ENCODE measurements at regions not wholly inside any gene's neighbourhood (a gene's known extent, or its start where the extent isn't known, plus 50 kb on each side); places are given as distances from the start of the nearest gene placed in this dataset.

DNA sequence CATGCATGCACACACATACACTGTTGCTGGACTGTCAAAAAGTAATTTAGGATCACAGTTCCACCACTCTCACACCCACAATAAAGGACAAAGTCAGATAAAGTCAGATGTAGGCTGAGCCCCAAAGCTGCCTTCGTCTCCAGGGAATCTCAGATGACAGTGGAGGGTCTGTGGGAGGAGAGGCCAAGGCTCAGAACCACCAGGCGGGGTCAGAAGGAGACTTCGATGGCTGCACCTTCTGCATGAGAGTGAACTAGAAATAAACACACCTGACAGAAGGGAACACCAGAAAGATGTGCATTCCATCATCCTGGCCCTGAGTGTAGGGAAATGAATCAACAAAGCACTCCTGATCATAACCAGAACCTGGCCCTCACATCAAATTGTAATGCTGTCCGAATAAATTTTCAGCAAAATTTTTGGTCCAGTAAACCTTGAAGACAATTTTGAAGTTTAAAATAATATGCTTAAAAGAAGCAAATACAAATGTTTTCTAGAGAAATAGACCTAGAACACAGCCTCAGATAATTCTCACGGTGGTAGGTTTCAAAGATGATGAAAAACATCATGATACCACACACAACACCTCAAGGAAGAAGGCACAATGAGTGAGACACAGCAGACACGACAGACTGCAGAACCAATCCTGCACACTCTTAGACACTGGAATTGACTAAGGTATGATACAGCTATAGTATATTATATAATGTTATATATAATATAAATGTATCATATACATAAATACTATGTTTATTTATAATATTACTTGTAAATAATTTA lies 269.8 kb upstream of the KLF6 start:
- H3K36me3 ChIP-seq = no peaks in the 10 kb centered on the region
- no peak for TF ChIP-seq POLR2A (IDR thresholded peaks at IDR 0.05)
- TF ChIP-seq CTCF (IDR thresholded peaks at IDR 0.05) = no peak
- peaks cover 0 to 10% of the 10 kb centered on the region in 2 donors for H3K4me1 ChIP-seq
- H3K27ac ChIP-seq = no peak overlapping the region
- DNase-seq = no peak
- H3K4me3 ChIP-seq (replicated peaks in 1 of 3) = no peak overlapping the region
- H3K9me3 ChIP-seq = no peaks in the 10 kb centered on the region
- WGBS, 2 donors = 89 to 92% methylated on average over 6 of the region's 6 CpGs
- H3K27me3 ChIP-seq = no peaks in the 10 kb centered on the region
- intact Hi-C loops (cut with DNase I) = no loop called here

GRCh38 chr10:4053940-4054339 lies 268.9 kb upstream of the KLF6 start:
- Histone ChIP-seq H3K27ac (no peak overlapping the region), H3K27me3 (no peaks in the 10 kb centered on the region), H3K4me1 (peaks cover 0 to 5% of the 10 kb centered on the region in 2 donors), H3K9me3 (no peaks in the 10 kb centered on the region), H3K4me3 (replicated peaks in 1 of 3) (no peak overlapping the region), H3K36me3 (no peaks in the 10 kb centered on the region)
- TF ChIP-seq POLR2A (IDR thresholded peaks at IDR 0.05) = no peak
- no peak for TF ChIP-seq CTCF (IDR thresholded peaks at IDR 0.05)
- WGBS, 2 donors = 87 to 89% methylated on average over 8 of the region's 8 CpGs
- intact Hi-C loops (cut with DNase I) = no loop called here
- no peak for DNase-seq

GRCh38 chr10:4051641-4052151 lies 266.7 kb upstream of the KLF6 start:
- Histone ChIP-seq H3K9me3 (no peaks in the 10 kb centered on the region), H3K27me3 (no peaks in the 10 kb centered on the region), H3K27ac (peak overlapping the region; percentile 34 to 82 (median 53)), H3K36me3 (no peaks in the 10 kb centered on the region), H3K4me1 (no peaks in the 10 kb centered on the region), H3K4me3 (replicated peaks in 1 of 3) (no peak overlapping the region)
- 78 to 80% methylated on average over 9 of the region's 9 CpGs for WGBS, 2 donors
- TF ChIP-seq POLR2A (IDR thresholded peaks at IDR 0.05) = no peak
- no peak for TF ChIP-seq CTCF (IDR thresholded peaks at IDR 0.05)
- no peak for DNase-seq
- intact Hi-C loops (cut with DNase I) = no loop called here

GRCh38 chr10:4051011-4051640 lies 266.1 kb upstream of the KLF6 start:
- Histone ChIP-seq H3K27me3 (no peaks in the 10 kb centered on the region), H3K36me3 (no peaks in the 10 kb centered on the region), H3K9me3 (no peaks in the 10 kb centered on the region), H3K27ac (peak overlapping the region; percentile 34 to 82 (median 53)), H3K4me1 (no peaks in the 10 kb centered on the region), H3K4me3 (replicated peaks in 1 of 3) (no peak overlapping the region)
- 57 to 58% methylated on average over 8 of the region's 8 CpGs for WGBS, 2 donors
- TF ChIP-seq CTCF (IDR thresholded peaks at IDR 0.05) (no peak), POLR2A (IDR thresholded peaks at IDR 0.05) (peak in 1 of 2 donors; percentile 20)
- intact Hi-C loops (cut with DNase I) = no loop called here
- no peak for DNase-seq

DNA sequence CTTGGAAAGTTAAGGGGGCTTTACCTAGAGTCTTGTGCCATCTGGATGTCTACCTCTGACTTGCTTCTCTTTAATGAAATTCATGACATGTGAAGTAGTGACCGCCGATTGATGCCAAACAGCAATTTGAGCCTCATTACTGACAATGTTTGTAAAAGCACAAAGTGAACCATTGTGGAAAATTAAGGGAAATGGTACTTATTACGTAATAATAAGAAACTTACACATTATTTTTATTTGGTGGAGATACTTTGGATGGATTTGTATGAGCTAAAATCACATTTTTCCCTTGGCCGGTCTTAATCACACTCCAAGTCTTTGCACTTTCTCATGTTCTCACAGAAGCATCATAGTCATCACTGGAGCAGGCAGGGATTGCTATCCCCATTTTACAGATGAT lies 265.1 kb upstream of the KLF6 start:
- Histone ChIP-seq H3K4me3 (replicated peaks in 1 of 3) (no peak overlapping the region), H3K9me3 (no peaks in the 10 kb centered on the region), H3K36me3 (no peaks in the 10 kb centered on the region), H3K27me3 (no peaks in the 10 kb centered on the region), H3K27ac (peak overlapping the region in 1 of 3 donors; percentile 82), H3K4me1 (no peaks in the 10 kb centered on the region)
- WGBS, 2 donors = 93 to 95% methylated on average over 4 of the region's 4 CpGs
- intact Hi-C loops (cut with DNase I) = no loop called here
- DNase-seq = no peak
- no peak for TF ChIP-seq CTCF (IDR thresholded peaks at IDR 0.05)
- TF ChIP-seq POLR2A (IDR thresholded peaks at IDR 0.05) = no peak

Data from thyroid gland (tissue), 4 donors.